ENCODE measurements at regions not wholly inside any gene's neighbourhood (a gene's known extent, or its start where the extent isn't known, plus 50 kb on each side); places are given as distances from the start of the nearest gene placed in this dataset.
A peak's percentile ranks its signal among the peaks of the same experiment; 100 is the strongest.

DNA sequence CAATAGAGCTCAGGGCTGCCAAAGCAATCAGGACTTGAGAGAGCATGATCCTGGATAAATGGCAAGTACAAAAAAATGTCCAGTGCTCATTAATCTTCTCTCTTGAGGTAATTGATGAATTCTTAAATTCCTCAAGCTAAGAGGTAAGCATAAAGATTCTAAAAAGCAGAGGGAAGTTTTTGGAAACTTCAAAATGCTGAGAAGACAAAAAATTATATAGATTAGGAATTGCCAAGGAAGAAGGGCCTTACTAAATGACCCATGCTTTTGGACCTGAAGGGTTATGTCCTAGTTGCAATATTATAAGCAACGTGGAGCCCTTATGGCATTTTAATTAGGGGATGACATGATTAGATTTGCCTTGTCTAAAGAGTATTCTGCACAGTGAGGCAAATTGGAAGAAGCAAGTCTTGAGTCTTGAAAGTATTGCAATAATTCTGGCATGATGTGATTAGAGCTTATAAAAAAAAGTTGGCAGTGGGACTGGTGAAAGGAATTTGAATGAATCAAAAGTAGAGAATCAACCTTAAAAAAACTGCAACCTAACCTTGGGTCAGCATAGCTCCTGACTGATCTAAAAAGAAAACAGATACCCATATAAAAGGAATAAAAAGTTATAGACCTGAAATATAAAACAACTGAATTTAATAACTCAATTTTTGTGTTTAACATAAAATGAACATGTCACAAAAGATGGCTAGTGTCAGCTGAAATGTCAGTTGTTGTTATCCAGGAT is 323.8 kb upstream of the ARRDC3 start:
- Histone ChIP-seq H3K4me3 (replicated peaks in 1 of 4; ENCODE audit: control extremely low read depth in 1 of 4, insufficient read depth in 1 of 4, low read depth in 3 of 4, low read length in 4 of 4) (no peak overlapping the region), H3K79me2 (ENCODE audit: control insufficient read depth, insufficient read depth, low read length) (no peaks in the 10 kb centered on the region), H3K27ac (ENCODE audit: insufficient read depth, low read length) (no peak overlapping the region), H4K20me1 (ENCODE audit: control insufficient read depth, extremely low read depth, insufficient read depth, low read length) (no peaks in the 10 kb centered on the region), H2AFZ (ENCODE audit: low read length) (no peak overlapping the region), H3K27me3 (ENCODE audit: control insufficient read depth, insufficient read depth, low read length) (no peaks in the 10 kb centered on the region), H3K4me2 (ENCODE audit: extremely low read depth, insufficient read depth, low read length) (no peak overlapping the region), H3K9me3 (ENCODE audit: control insufficient read depth, insufficient read depth, low read depth, low read length) (no peaks in the 10 kb centered on the region), H3K4me1 (ENCODE audit: control insufficient read depth, extremely low read depth, insufficient read depth, low read length) (no peaks in the 10 kb centered on the region), H3K9ac (ENCODE audit: insufficient read depth, low read length) (no peak overlapping the region), H3K36me3 (ENCODE audit: control insufficient read depth, insufficient read depth, low read length) (no peaks in the 10 kb centered on the region)
- peak; percentile 21 to 70 for DNase-seq (ENCODE audit: low read depth in 2 of 2)
- TF ChIP-seq, protein P1, sequence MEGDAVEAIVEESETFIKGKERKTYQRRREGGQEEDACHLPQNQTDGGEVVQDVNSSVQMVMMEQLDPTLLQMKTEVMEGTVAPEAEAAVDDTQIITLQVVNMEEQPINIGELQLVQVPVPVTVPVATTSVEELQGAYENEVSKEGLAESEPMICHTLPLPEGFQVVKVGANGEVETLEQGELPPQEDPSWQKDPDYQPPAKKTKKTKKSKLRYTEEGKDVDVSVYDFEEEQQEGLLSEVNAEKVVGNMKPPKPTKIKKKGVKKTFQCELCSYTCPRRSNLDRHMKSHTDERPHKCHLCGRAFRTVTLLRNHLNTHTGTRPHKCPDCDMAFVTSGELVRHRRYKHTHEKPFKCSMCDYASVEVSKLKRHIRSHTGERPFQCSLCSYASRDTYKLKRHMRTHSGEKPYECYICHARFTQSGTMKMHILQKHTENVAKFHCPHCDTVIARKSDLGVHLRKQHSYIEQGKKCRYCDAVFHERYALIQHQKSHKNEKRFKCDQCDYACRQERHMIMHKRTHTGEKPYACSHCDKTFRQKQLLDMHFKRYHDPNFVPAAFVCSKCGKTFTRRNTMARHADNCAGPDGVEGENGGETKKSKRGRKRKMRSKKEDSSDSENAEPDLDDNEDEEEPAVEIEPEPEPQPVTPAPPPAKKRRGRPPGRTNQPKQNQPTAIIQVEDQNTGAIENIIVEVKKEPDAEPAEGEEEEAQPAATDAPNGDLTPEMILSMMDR (conservative IDR thresholded peaks at IDR 0.05 in 1 of 2, IDR thresholded peaks at IDR 0.05 in 1 of 2; ENCODE audit: low read depth in 1 of 2, low read length in 2 of 2) = no peak
- no peak for TF ChIP-seq EZH2 (IDR thresholded peaks at IDR 0.05; ENCODE audit: low read length, missing control alignments)

DNA sequence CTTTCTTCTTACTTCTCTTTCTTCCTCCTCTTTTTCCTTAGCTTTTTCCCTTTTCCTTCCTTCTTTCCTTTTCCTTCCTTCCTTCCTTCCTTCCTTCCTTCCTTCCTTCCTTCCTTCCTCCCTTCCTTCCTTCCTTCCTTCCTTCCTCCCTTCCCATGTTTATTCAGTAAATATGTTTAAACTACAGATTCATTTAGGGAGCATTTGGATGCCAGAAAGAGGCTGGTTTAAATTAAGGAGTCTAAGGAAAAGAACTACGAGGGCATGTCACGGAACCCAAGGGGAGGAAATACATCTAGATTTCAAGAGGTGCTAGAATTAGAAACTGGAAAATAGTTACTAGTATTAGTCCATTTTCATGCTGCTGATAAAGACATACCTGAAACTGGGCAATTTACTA is 320.0 kb upstream of the ARRDC3 start:
- Histone ChIP-seq H3K4me2 (ENCODE audit: extremely low read depth, insufficient read depth, low read length) (no peak overlapping the region), H4K20me1 (ENCODE audit: control insufficient read depth, extremely low read depth, insufficient read depth, low read length) (no peaks in the 10 kb centered on the region), H3K4me3 (replicated peaks in 1 of 4; ENCODE audit: control extremely low read depth in 1 of 4, insufficient read depth in 1 of 4, low read depth in 3 of 4, low read length in 4 of 4) (no peak overlapping the region), H3K4me1 (ENCODE audit: control insufficient read depth, extremely low read depth, insufficient read depth, low read length) (no peaks in the 10 kb centered on the region), H3K27ac (ENCODE audit: insufficient read depth, low read length) (no peak overlapping the region), H2AFZ (ENCODE audit: low read length) (no peak overlapping the region), H3K9ac (ENCODE audit: insufficient read depth, low read length) (no peak overlapping the region), H3K79me2 (ENCODE audit: control insufficient read depth, insufficient read depth, low read length) (no peaks in the 10 kb centered on the region), H3K27me3 (ENCODE audit: control insufficient read depth, insufficient read depth, low read length) (no peaks in the 10 kb centered on the region), H3K9me3 (ENCODE audit: control insufficient read depth, insufficient read depth, low read depth, low read length) (no peaks in the 10 kb centered on the region), H3K36me3 (ENCODE audit: control insufficient read depth, insufficient read depth, low read length) (no peaks in the 10 kb centered on the region)
- no peak for DNase-seq (ENCODE audit: low read depth in 2 of 2)
- TF ChIP-seq EZH2 (IDR thresholded peaks at IDR 0.05; ENCODE audit: low read length, missing control alignments) = no peak
- TF ChIP-seq, protein P1 (conservative IDR thresholded peaks at IDR 0.05 in 1 of 2, IDR thresholded peaks at IDR 0.05 in 1 of 2; ENCODE audit: low read depth in 1 of 2, low read length in 2 of 2) = no peak

DNA sequence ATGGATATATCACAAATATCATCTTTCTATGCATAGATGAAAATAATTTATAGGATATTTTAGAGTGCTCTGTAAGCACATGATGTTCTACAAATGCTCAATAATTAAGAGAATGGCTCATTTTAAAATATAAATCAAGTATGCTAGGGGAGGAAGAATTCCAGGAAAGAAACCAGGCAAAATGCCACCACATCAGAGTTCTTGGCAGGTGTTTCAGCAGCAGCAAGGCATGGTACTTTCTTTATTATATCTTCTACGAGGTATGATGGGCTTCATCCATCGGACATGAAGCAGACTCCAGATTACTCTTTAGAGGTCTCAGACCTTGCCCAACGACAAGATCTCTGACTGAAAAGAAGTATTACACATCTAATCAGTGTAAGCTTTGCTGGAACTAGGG is 316.3 kb upstream of the ARRDC3 start:
- Histone ChIP-seq H3K9ac (ENCODE audit: insufficient read depth, low read length) (no peak overlapping the region), H3K4me3 (replicated peaks in 1 of 4; ENCODE audit: control extremely low read depth in 1 of 4, insufficient read depth in 1 of 4, low read depth in 3 of 4, low read length in 4 of 4) (no peak overlapping the region), H4K20me1 (ENCODE audit: control insufficient read depth, extremely low read depth, insufficient read depth, low read length) (no peaks in the 10 kb centered on the region), H3K27me3 (ENCODE audit: control insufficient read depth, insufficient read depth, low read length) (no peaks in the 10 kb centered on the region), H3K79me2 (ENCODE audit: control insufficient read depth, insufficient read depth, low read length) (no peaks in the 10 kb centered on the region), H3K9me3 (ENCODE audit: control insufficient read depth, insufficient read depth, low read depth, low read length) (no peaks in the 10 kb centered on the region), H2AFZ (ENCODE audit: low read length) (no peak overlapping the region), H3K4me2 (ENCODE audit: extremely low read depth, insufficient read depth, low read length) (no peak overlapping the region), H3K4me1 (ENCODE audit: control insufficient read depth, extremely low read depth, insufficient read depth, low read length) (no peaks in the 10 kb centered on the region), H3K27ac (ENCODE audit: insufficient read depth, low read length) (no peak overlapping the region), H3K36me3 (ENCODE audit: control insufficient read depth, insufficient read depth, low read length) (no peaks in the 10 kb centered on the region)
- TF ChIP-seq EZH2 (IDR thresholded peaks at IDR 0.05; ENCODE audit: low read length, missing control alignments) = no peak
- TF ChIP-seq, protein P1 (conservative IDR thresholded peaks at IDR 0.05 in 1 of 2, IDR thresholded peaks at IDR 0.05 in 1 of 2; ENCODE audit: low read depth in 1 of 2, low read length in 2 of 2) = no peak
- no peak for DNase-seq (ENCODE audit: low read depth in 2 of 2)

All from fibroblast of lung (primary cell).